CD4-positive, alpha-beta T cell treated with Interleukin-4 for 1 hour (primary cell): ENCODE measurements at regions not wholly inside any gene's neighbourhood (a gene's known extent, or its start where the extent isn't known, plus 50 kb on each side); places are given as distances from the start of the nearest gene placed in this dataset.
"Not testable (repeated sequence)": the region's sequence is repeated elsewhere in the genome, so short reads cannot be mapped to it uniquely, and the experiment has no call there.

Experiments
- DNase-seq, 2 donors: peaks; one replicate each; pipeline ENCODE4 v3.0.0-alpha.2; 2020 to 2022

- DNase-seq, result not testable (repeated sequence)
Observed at GRCh38 chr1:120557605-120558302, 142.9 kb downstream of the NBPF8 start.

GRCh38 chr1:120558303-120559060 is 143.6 kb downstream of the NBPF8 start:
- DNase-seq, result peak; percentile 35 to 73

GRCh38 chr1:120561767-120562166 is 146.9 kb downstream of the NBPF8 start:
- DNase-seq, result peak; percentile 16 to 70

- not testable (repeated sequence) for DNase-seq
Observed at GRCh38 chr1:120565396-120565795, 150.6 kb downstream of the NBPF8 start.

- DNase-seq, result not testable (repeated sequence)
Observed at GRCh38 chr1:120567620-120568019, 152.8 kb downstream of the NBPF8 start.

GRCh38 chr1:120575201-120575600 is 148.5 kb upstream of the NBPF26 start:
- not testable (repeated sequence) for DNase-seq

GRCh38 chr1:120582135-120582534 is 141.6 kb upstream of the NBPF26 start:
- DNase-seq, result not testable (repeated sequence)

GRCh38 chr1:120586053-120586452 is 137.7 kb upstream of the NBPF26 start:
- not testable (repeated sequence) for DNase-seq

- not testable (repeated sequence) for DNase-seq
Observed at GRCh38 chr1:120588811-120589210, 134.9 kb upstream of the NBPF26 start.

GRCh38 chr1:120591774-120592173 is 132.0 kb upstream of the NBPF26 start:
- DNase-seq, result not testable (repeated sequence)

- DNase-seq, result not testable (repeated sequence)
Observed at GRCh38 chr1:120592943-120593342, 130.8 kb upstream of the NBPF26 start.

- DNase-seq, result not testable (repeated sequence)
Observed at GRCh38 chr1:120593648-120594047, 130.1 kb upstream of the NBPF26 start.

- DNase-seq, result not testable (repeated sequence)
Observed at GRCh38 chr1:120598331-120598951, 125.3 kb upstream of the NBPF26 start.

- not testable (repeated sequence) for DNase-seq
Observed at GRCh38 chr1:120599511-120599910, 124.2 kb upstream of the NBPF26 start.

- not testable (repeated sequence) for DNase-seq
Observed at GRCh38 chr1:120600442-120601041, 123.2 kb upstream of the NBPF26 start.

- DNase-seq, result not testable (repeated sequence)
Observed at GRCh38 chr1:120607882-120608281, 115.9 kb upstream of the NBPF26 start.

GRCh38 chr1:120608314-120609014 is 115.3 kb upstream of the NBPF26 start:
- DNase-seq, result not testable (repeated sequence)

GRCh38 chr1:120609015-120609573 is 114.7 kb upstream of the NBPF26 start:
- not testable (repeated sequence) for DNase-seq

- DNase-seq, result not testable (repeated sequence)
Observed at GRCh38 chr1:120609834-120610233, 113.9 kb upstream of the NBPF26 start.

GRCh38 chr1:120614931-120615639 is 108.7 kb upstream of the NBPF26 start:
- not testable (repeated sequence) for DNase-seq

- DNase-seq, result not testable (repeated sequence)
Observed at GRCh38 chr1:120617493-120617892, 106.3 kb upstream of the NBPF26 start.
